SK-MEL-5 (cell line): ENCODE measurements at regions not wholly inside any gene's neighbourhood (a gene's known extent, or its start where the extent isn't known, plus 50 kb on each side); places are given as distances from the start of the nearest gene placed in this dataset.
A peak's percentile ranks its signal among the peaks of the same experiment; 100 is the strongest.

Experiments used
- DNase-seq: peaks from one replicate; pipeline ENCODE4 v3.0.0-alpha.2; 2016; ENCODE audit warnings: low read depth, low spot score
- in situ Hi-C: cut with HindIII; loops from 2 replicates; pipeline ENCODE4 v1.10.0; 2016; ENCODE audit warnings: low sequenced_read_pairs, high pct_unique_total_duplicates, low pct_unique_long_range_greater_than_20kb

- in situ Hi-C loops = no loop called here
- peak; percentile 59 for DNase-seq
Observed at GRCh38 chrX:121254336-121254735, 206.9 kb downstream of the GLUD2 start.

GRCh38 chrX:121256647-121257046, 209.2 kb downstream of the GLUD2 start:
- in situ Hi-C loops = no loop called here
- DNase-seq = no peak

- no peak for DNase-seq
- in situ Hi-C loops = no loop called here
Observed at GRCh38 chrX:121258545-121258944, 211.1 kb downstream of the GLUD2 start.

GRCh38 chrX:121259170-121259569, 211.8 kb downstream of the GLUD2 start:
- in situ Hi-C loops = no loop called here
- no peak for DNase-seq

GRCh38 chrX:121260596-121261240, 213.3 kb downstream of the GLUD2 start:
- in situ Hi-C loops = no loop called here
- DNase-seq = no peak

- DNase-seq = no peak
- in situ Hi-C loops = no loop called here
Observed at GRCh38 chrX:121283921-121284320, 236.5 kb downstream of the GLUD2 start.

- in situ Hi-C loops = no loop called here
- peak; percentile 26 for DNase-seq
Observed at GRCh38 chrX:121298499-121298898, 251.1 kb downstream of the GLUD2 start.

- in situ Hi-C loops = no loop called here
- DNase-seq = no peak
Observed at GRCh38 chrX:121301356-121301755, 253.9 kb downstream of the GLUD2 start.

GRCh38 chrX:121301822-121302221, 254.4 kb downstream of the GLUD2 start:
- no peak for DNase-seq
- in situ Hi-C loops = no loop called here

- in situ Hi-C loops = no loop called here
Observed at GRCh38 chrX:121307449-121307848, 260.0 kb downstream of the GLUD2 start.

GRCh38 chrX:121308276-121308805, 260.9 kb downstream of the GLUD2 start:
- DNase-seq = peak; percentile 65
- in situ Hi-C loops = no loop called here

More at GRCh38 chrX:121307449-121307848, 260.0 kb downstream of the GLUD2 start:
- no peak for DNase-seq

GRCh38 chrX:121310820-121311219, 263.4 kb downstream of the GLUD2 start:
- in situ Hi-C loops = no loop called here
- no peak for DNase-seq

- DNase-seq = no peak
- in situ Hi-C loops = no loop called here
Observed at GRCh38 chrX:121320441-121320840, 273.0 kb downstream of the GLUD2 start.

- DNase-seq = peak; percentile 38
- in situ Hi-C loops = no loop called here
Observed at GRCh38 chrX:121322159-121322558, 274.7 kb downstream of the GLUD2 start.

GRCh38 chrX:121323337-121323736, 275.9 kb downstream of the GLUD2 start:
- DNase-seq = no peak
- in situ Hi-C loops = no loop called here

- peak; percentile 53 for DNase-seq
- in situ Hi-C loops = no loop called here
Observed at GRCh38 chrX:121333942-121334341, 286.5 kb downstream of the GLUD2 start.

GRCh38 chrX:121336831-121337421, 289.5 kb downstream of the GLUD2 start:
- DNase-seq = peak; percentile 87
- in situ Hi-C loops = no loop called here

- DNase-seq = no peak
- in situ Hi-C loops = no loop called here
Observed at GRCh38 chrX:121337816-121338215, 290.4 kb downstream of the GLUD2 start.

- DNase-seq = no peak
- in situ Hi-C loops = no loop called here
Observed at GRCh38 chrX:121349263-121349662, 301.9 kb downstream of the GLUD2 start.
